ENCODE measurements at regions not wholly inside any gene's neighbourhood (a gene's known extent, or its start where the extent isn't known, plus 50 kb on each side); places are given as distances from the start of the nearest gene placed in this dataset.

DNA sequence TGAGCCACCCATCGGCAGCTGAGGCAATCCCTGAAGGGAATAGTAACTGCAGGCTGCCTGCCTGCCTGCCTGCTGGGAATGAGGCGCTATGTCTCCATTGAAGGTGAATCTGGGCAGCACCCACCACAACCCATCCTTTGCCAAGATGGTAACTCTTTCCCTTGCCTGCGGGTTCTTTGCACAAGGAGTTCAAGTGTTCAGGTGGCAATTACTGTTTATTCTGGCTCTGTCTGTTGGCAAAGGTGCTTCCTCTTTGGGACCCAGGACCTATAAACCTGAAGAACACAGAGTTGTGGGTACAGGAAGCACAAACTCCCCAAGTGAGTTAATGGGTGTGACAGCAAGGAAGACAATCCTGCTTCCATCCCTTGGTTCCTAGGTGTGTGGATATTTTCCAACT lies 448.1 kb upstream of the ZNF507 start:
- DNase-seq, result no peak

DNA sequence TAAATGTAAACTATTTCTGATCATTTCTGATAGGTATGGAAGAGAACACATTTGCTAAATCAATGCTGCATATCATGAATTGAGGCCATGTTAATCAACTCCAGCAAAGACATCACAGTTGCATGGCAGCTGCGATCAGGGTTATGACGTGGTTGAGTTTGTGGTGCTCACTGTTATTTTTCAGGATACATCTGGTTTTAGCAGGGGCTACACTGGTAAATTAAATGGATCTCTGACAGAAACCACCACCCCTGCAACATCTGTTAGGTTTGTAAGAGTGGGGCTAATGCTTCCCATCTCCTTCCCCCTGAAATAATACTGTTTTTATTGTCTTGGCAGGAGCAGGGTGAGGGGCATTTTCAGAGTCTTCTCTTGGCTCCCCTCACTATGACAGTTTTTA lies 444.4 kb upstream of the ZNF507 start:
- no peak for DNase-seq

DNA sequence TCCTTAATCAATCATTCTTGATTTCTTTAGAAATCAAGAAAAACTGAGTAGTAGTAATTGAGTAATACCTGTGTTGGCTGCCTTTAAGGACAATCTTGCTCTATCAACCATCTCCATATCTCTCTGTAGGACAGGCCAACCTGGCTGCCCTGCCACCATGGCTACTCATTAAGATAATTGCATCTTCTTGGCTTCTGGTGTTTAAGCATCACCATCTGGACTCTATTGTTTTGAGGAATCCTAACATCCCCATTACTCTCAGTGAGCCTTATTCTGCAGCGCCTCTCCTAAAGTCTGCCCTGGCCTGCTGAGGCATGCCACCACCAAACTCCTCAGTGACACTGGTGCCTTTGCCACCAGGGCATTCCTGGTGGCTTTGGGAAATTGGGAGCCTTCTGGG lies 442.6 kb upstream of the ZNF507 start:
- no peak for DNase-seq

DNA sequence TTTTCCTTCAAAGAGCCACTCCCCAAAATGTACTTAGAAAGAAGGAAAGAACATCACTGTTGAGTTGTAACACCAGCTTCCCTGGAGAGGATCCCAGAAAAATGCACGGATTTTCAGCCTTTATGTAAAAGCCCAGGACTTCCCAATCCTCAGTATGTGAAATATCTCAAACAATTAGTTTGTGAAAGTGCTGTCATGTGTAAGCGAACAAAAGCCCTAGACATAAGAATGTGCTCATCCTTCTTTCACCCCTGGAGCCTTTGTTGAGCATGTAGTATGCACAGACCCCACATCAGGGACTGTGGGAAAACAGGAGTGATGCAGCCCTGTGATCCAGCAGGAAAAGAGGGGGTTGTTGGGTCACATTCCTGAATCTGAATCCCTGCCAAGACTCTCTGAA lies 441.4 kb upstream of the ZNF507 start:
- no peak for DNase-seq

DNA sequence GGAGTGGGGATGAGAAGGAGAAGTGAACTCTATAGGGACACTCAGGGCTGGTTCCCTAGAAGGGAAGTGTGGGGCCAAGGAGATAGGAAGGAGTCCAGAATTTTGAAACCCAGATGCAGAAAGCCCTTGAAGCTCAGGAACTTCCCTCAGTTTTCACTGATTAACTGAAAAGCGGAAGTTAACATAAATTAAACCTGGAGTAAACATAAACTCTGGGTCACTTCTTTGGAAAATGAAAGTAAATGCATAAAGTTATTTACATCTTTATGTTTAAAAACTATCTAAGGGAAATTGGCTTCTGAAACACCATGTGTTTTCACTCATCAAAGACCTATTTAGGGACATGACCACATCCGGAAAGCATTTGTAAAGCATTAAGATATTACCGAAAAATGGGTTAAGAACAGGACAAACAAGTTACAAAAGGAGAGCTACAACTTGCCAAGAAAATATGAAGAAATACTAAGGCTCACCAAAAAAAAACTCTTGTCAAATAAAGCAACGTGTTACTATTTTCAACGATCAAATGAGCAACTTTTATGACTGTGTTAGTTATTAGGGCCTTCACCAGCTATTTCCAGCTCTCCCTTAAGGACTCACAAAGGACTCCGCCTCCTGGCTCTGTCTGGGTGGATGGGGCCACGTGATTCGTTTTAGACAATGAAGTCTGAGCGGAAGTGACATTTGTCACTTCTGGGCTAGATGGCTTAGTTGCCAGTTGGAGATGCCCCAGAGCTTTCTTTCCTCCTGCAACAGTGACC lies 439.1 kb upstream of the ZNF507 start:
- DNase-seq, result no peak

DNA sequence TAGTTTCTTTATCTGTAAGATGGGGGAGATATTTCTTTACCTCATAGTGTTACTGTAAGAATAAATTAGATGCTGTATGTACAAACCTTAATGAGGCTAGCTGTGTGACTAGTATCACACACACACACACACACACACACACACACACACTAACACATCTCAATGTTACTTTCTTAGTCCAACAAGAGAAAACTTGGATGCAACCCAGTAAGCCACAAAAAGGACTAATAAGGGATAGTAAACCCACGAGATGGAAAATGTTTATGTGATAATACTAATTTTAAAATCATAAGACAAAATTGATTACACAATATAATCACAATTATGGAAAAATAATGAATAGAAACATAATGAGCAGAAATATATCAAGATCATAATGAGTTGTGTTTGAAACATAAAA lies 437.7 kb upstream of the ZNF507 start:
- DNase-seq, result no peak

DNA sequence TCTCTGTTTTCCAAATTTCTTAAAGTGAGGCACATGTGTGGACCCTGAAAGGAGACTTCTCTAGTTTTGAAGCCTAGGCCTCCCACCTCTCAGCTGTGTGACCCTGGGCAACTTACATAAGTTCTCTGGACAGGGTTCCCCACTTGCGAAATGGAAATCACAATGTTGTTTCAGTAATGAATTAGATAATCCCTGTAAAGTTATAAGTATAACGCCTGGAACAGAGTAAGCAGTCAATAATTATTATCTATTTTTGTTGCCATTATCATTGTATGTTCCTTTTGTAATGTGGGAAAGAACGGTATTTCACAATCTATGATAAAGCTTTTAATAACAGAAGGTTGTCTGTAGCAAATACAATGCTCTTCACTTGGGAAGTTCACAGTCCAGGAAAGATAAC lies 437.3 kb upstream of the ZNF507 start:
- DNase-seq, result no peak

DNA sequence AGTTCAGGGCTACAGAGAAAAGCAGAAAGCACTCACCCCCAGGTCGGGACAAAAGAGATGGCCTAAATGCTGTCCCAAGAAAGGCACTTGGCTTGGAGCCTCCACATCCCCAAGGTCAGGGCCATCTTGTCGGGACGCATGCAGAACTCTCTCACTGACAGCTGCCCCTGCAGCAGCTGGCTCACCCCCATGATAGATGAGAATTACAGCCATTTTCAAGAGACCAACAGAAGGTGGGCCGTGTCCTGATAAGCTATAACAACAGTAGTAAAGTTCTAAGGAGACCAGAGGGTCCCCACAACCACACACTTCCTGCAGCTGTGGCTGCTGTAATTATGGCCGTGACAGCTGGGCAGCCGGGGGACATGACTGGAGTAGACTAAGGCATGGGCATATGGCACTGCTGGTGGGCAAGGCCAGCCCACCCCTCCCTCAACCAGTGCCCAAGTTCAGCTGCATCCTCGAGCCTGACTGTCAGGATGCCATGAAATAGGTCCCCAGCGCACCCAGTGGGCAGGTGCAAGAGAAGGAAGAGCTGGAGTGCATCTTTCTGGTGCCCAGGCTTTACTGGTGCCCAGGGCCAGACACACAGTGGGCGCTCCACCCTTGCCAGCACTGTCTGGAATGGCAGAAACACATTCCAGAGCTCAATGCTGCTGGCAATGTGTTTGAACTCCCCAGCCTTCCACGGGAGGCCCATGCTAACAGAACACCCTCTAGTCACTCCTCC lies 436.7 kb upstream of the ZNF507 start:
- DNase-seq, result no peak

DNA sequence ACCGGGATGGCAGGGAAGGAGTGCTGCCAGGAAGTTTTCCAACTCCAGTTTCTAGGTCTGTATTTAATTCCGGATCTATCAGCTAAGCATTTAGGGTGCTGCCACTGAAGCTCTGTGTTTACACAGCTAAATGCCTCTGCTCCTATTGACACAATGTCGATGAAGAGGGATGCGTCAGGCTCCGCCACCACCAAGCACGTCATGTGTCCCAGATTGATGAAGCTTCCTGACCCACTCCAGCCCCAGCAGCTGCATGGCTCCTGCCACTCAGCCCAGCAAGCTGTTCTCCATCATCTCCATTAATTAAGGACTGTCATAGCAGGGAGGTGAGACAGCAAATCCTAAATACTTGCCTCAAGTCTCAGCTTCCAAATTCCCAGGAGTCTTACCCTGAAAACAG lies 435.2 kb upstream of the ZNF507 start:
- DNase-seq, result no peak

DNA sequence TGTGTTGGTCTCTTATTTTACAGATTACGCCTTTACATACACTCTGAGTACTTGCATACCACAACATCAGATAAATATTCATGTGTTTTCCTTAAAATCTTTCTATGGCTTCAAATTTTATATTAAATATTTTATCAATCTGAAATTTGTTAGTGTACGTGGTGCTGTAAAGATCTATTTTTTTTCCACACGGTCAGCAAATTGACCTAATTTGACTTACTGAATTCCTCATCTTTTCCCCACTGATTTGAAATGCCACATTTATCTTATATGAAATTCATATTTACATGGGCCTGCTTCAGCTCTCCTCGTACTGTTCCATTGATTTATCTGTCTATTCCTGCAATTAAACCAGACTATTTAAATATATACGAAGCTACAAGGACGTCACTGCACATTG lies 433.8 kb upstream of the ZNF507 start:
- no peak for DNase-seq

DNA sequence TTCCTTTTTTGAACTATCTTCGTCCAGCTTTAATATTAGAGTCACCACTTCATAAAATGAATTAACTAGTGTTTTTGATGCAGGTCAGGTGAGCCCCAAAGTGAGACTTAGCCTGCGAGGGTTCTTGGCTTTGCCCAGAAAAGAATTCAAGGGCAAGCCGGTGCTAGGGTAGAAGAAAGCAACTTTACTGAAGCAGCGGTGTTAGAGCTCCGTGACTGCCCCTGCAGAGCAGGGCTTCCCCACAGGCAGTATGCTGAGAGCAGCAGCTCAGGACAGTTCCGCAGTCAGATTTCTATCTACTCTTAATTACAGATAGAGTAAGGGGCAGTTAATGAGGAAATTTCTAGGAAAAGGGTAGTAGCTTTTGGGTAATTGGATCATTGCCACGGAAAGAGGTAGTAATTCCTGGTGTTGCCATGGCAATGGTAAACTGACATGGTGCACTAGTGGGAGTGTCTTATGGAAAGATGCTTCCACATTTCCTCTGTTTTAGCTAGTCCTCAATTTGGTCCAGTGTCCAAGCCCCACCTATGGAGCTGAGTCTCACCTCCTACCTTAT lies 432.2 kb upstream of the ZNF507 start:
- no peak for DNase-seq

DNA sequence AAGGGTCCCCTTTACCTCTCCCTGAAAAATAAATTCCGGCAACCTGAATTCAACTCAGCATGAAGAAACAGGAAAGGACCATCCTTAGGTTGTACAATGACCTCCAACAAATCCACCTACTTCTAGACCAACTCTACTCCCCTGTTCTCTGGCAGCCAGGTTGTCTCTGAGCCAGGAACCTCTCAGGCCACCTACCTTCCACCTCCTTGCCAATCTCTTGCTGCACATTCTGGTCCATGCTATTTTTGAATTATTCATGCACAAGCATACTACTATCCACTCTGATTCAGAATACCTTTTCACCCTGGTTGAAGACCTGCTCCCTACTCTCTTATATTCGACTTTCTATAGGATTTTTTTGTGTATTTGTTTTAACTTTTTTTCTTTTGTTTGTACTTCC lies 415.0 kb upstream of the ZNF507 start:
- DNase-seq, result no peak

DNA sequence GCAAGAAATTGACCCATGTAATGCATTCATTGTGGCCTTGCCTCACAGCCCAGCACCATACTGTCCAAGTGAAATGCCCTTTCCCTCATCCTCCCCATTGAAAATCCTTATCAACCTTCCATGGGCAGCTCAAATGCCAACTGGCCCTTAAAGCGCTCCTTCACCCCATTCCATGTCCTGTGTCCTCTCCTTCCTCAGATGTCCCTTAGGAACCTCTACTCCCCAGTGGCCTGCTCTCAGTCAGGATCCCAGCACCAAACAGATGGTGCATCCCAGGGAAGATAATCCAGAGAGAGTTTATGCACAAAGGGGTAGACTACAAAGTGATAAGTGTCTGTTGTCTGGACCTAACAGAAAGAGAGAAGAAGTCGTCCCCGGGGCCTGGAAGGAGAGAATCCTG lies 407.4 kb upstream of the ZNF507 start:
- no peak for DNase-seq

DNA sequence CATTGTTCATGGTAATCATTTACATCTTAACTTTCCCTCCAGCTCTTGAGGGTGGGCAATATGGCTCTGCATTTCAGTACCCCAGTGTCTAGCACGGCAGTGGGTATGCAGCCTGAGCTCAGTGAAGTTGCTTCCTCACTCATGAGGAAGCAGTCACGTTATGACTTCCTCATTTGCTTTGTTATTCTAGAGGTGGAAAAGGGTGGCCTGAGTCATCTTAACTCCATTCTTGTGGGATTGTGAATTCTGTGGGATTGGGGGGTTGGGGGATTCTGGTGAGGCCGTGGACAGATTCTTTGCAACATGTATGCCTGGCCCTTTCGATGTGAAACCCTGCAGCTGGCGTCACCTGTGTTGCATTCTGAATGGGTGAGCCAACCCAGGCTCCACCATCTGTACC lies 406.7 kb upstream of the ZNF507 start:
- no peak for DNase-seq

DNA sequence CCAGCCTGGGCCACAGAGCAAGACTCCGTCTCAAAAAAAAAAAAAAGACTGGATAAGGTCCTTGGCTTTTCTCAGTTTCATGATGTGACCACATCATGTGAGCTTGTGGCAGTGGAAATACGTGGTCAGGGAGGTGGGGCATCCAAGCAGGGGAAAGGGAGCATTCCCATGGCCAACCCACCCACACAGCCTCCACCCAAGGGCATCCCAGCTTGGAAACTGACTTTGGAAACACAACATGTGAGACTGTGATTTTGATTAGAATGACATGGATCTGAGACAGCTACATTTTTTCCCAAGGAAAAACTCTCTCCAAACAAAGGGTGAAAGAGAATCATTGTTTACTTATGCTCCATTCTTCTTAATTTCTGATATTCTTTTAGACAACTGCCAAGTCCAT lies 405.0 kb upstream of the ZNF507 start:
- no peak for DNase-seq

DNA sequence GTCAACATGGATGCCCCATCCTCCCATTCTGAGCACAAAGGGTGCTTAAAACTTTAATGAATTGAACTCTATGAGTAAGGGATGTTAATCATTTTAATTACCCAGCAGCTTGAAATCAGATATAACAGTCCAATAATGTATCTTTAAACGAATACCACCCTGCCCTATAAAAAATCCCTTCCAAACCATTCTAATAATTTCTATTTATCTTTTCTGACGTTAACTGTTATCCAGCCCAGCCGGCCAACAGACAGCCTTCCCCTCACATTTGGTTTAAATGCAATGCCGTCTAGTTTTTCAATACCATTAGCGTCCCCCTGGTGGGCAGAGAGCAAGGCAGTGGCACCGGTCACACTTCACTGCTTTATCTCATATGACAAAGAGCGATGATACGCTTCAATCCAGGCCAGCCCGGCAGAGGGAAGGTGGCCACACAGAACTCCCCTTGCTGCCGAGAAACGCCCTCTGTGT lies 402.2 kb upstream of the ZNF507 start:
- DNase-seq, result no peak

DNA sequence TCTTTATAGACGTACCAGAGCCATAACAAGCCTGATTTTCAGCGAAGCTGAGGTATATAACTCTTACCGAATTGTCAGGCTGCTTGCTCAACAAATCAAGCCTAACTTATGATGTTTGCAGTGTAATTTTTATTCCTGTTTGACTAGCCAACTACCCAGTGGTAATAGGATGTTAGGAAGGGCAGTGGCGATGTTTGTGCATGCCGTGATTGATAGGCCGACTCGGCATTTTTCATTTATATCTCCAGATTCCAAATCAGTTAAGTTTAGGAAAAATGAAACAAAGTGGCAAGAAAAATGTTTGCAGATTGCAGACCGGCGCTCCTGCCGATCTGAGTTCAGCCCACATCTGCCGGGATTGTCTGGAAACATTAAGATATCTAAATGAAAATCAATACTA lies 401.6 kb upstream of the ZNF507 start:
- DNase-seq, result no peak

DNA sequence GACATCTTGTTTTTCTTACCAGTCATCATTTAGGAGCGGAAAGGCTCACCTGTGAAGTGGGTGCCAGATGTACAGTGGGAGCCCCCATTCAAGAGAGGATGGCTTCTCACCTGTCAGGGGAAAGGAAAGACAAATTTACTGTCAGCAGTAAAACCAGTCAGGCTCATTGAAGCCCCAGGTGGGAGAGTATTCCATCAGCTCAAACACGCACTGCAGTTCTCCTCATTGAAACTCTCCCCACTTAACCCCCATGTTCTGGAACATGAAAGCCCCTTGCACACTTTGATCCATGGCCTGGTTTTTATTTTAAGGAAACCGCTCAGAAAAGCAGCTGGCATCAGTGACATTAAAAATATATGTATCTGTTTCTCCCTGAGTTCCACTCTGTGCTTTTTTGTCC lies 401.1 kb upstream of the ZNF507 start:
- no peak for DNase-seq

DNA sequence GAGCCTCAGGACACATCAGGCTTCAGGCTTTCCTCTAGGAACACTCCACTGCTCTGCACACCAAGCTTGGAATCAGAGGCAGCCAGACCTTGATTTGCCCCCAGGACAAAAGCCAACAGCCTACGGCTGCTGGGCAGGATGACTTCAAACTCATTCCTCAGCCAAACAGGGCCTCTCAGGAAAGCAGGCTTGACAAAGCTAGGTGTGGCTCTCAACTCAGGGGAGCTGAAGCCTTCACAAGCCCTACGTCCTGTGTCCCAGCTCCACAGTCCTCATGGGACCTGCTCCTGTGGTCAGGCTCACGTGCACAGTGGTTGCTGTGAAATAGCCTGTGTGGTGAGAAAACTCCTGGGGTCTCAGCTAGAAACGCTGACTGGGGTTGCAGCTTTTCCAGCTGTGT lies 398.9 kb upstream of the ZNF507 start:
- DNase-seq, result no peak

DNA sequence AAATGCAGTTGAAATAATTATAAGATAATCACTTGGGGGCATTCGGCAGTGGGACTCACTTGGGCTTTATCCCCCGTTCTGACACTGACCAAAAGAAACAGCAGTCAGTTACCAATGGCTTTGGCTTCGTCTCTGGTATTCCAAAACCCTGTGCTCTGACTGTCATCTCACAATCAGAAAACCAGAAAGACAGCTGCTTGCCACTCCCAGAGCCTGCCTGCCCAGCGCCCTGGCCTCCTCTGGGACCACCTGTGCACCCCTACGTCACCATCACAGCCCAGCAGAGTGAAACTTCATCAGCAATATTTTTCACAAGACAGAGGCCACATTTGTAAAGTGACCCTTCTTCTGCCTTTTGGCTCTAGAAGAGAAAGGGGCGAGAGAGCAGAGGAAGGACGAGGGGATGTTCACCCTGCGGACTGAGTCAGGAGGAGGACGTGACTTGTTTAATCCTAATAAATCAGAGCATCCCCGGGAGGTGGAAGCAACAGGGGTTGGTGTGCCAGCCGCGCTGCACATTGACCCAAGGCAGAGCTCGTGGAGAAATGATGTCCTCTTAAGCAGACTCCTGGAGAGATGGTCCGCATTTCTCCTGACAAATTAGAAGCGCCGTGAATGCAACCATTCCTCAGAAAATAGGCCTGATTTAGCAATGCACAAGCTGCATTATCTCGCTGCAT lies 397.8 kb upstream of the ZNF507 start:
- DNase-seq, result no peak

DNA sequence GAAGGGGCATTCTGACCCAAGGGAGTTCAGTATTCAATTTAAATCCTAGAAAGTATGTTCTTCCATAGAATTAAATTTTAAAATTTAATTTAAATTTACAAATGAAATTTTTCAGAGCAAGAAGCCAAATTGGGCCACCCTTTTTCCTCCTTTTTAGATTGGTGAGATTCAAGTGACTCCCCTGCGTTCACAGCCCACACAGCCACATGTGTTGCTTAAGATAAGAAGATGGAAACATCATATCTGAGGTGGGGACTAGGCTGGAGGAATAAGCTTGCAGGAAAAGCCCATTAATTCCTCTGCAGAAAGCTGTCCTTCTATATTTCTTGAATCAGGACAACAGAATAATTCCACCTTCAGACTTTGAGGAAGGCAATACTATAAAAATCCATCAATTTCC lies 392.7 kb upstream of the ZNF507 start:
- no peak for DNase-seq

DNA sequence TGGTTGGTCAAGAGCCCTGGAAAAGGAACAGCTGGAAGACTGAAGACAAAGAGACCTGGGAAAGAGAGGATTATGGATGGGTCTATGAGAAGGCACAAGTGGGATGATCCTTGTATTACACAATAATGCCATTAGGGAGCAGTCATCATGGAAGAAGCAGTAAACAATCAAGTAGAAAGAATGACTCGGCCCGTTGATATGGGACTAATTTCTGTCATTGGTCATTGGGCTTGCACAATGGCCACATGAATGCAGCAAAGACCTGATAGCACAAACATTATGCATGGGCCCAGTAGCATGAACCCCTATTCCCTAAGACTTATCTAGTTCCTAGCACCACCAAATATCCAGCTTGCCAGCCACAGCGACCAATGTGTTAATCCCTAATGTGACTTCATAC lies 390.3 kb upstream of the ZNF507 start:
- DNase-seq, result no peak

DNA sequence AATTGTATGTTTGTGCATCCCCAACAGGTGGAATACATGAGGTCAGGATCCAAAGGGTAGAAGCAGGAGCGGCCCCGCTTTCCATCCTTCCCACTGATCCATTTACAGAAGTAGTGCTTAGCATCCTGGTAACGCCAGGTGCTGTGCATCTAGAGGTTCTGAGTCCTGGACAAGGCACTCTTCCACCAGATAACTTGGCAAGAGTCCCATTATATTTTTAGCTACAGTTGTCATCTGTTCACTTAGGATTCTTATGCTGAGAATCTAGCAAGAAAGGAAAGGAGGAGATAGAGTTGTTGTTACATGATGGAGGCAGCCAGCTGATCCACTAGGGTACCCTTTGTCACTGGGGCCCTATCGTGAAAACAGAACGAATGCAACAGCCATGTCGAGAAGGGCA lies 389.5 kb upstream of the ZNF507 start:
- no peak for DNase-seq

Measured in NCI-H1417 (cell line).